Right kidney (tissue), 1 donor: ENCODE measurements at regions not wholly inside any gene's neighbourhood (a gene's known extent, or its start where the extent isn't known, plus 50 kb on each side); places are given as distances from the start of the nearest gene placed in this dataset.
"Not testable (repeated sequence)": the region's sequence is repeated elsewhere in the genome, so short reads cannot be mapped to it uniquely, and the experiment has no call there.

Source experiments
- DNase-seq: peaks from one replicate; pipeline ENCODE4 v3.0.0-alpha.2; 2016

- no peak for DNase-seq
Measured at GRCh38 chr5:17087035-17087434, 130.4 kb upstream of the BASP1 start.

- no peak for DNase-seq
Measured at GRCh38 chr5:17088051-17088450, 129.4 kb upstream of the BASP1 start.

- no peak for DNase-seq
Measured at GRCh38 chr5:17089001-17089400, 128.4 kb upstream of the BASP1 start.

GRCh38 chr5:17089690-17090089 is 127.7 kb upstream of the BASP1 start:
- DNase-seq, result no peak

- no peak for DNase-seq
Measured at GRCh38 chr5:17090839-17091238, 126.6 kb upstream of the BASP1 start.

GRCh38 chr5:17094830-17095229 is 122.6 kb upstream of the BASP1 start:
- no peak for DNase-seq

GRCh38 chr5:17096952-17097695 is 120.3 kb upstream of the BASP1 start:
- peak; percentile 51 for DNase-seq

- no peak for DNase-seq
Measured at GRCh38 chr5:17099946-17100345, 117.5 kb upstream of the BASP1 start.

- DNase-seq, result no peak
Measured at GRCh38 chr5:17103461-17103860, 114.0 kb upstream of the BASP1 start.

GRCh38 chr5:17105744-17106418 is 111.5 kb upstream of the BASP1 start:
- no peak for DNase-seq

- DNase-seq, result no peak
Measured at GRCh38 chr5:17106521-17106920, 110.9 kb upstream of the BASP1 start.

- DNase-seq, result not testable (repeated sequence)
Measured at GRCh38 chr5:17112091-17112716, 105.2 kb upstream of the BASP1 start.

- DNase-seq, result no peak
Measured at GRCh38 chr5:17113174-17113958, 104.1 kb upstream of the BASP1 start.

- DNase-seq, result no peak
Measured at GRCh38 chr5:17114233-17114632, 103.2 kb upstream of the BASP1 start.

GRCh38 chr5:17114715-17115599 is 102.5 kb upstream of the BASP1 start:
- DNase-seq, result no peak

- no peak for DNase-seq
Measured at GRCh38 chr5:17115855-17116254, 101.6 kb upstream of the BASP1 start.

GRCh38 chr5:17118631-17119030 is 98.8 kb upstream of the BASP1 start:
- no peak for DNase-seq

GRCh38 chr5:17120209-17120608 is 97.2 kb upstream of the BASP1 start:
- DNase-seq, result no peak

GRCh38 chr5:17121776-17122175 is 95.7 kb upstream of the BASP1 start:
- no peak for DNase-seq

- no peak for DNase-seq
Measured at GRCh38 chr5:17123010-17123409, 94.4 kb upstream of the BASP1 start.

GRCh38 chr5:17123773-17124172 is 93.7 kb upstream of the BASP1 start:
- DNase-seq, result not testable (repeated sequence)

GRCh38 chr5:17127743-17128231 is 89.6 kb upstream of the BASP1 start:
- DNase-seq, result no peak
